ENCODE measurements at regions not wholly inside any gene's neighbourhood (a gene's known extent, or its start where the extent isn't known, plus 50 kb on each side); places are given as distances from the start of the nearest gene placed in this dataset.

DNA sequence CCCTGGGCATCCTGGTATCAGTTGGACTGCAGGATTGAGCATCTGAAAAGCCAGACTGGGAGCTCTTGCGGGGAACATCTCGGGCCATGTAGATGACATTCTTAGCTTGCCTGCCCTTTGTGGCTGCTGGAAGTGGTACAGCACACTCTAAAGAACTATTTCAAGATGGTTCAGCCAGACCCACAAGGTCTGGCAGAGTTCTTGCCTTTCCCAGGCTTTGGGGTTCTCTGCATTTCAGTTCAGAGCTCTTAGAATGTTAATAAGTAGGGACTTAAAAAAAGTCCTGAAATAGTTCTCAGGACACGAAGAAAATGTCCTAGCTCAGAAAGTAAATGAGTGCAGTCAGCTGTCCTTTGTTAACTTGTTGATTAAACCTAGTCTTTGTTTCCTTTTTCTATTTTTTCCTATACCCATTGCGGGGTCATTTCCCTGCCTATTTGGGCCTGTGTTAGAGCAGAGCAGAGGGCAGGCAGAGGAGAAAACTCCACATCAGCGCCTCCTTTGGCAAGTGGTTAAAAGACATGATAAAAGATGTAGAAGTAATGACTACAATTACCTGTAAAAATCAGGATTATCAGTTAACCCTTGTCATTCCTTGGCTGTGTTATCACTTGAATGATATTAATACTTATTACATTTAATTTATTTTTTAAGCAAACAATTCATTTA lies 291.5 kb downstream of the ZSWIM6 start:
- DNase-seq, result no peak

DNA sequence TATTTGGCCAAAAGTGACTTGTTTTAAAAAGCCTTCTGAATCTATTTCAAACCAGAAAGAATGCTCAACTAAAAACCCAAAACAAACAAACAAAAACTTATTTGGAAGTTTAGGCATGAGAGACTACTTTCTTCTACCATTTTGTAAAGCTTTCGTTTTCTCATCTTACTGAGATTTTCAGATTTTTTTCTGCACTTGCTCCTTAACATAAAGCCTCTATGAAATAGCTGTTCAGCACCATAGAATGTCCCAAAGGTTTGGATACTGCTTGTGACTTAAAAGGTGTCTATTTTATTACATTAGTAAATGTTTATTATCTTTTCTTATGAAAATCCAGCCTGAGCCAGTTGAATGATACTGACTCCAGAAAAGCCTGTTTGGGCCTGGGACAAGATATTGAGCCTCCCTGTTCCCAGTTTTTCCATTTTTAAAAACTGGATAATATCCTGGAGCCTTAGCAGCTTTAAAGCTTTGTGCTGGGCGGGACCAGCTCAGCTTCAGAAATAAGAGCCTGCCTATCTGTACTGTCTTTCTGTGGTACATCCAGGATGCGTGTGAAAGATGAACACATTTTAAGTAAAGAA lies 292.6 kb downstream of the ZSWIM6 start:
- DNase-seq, result no peak

DNA sequence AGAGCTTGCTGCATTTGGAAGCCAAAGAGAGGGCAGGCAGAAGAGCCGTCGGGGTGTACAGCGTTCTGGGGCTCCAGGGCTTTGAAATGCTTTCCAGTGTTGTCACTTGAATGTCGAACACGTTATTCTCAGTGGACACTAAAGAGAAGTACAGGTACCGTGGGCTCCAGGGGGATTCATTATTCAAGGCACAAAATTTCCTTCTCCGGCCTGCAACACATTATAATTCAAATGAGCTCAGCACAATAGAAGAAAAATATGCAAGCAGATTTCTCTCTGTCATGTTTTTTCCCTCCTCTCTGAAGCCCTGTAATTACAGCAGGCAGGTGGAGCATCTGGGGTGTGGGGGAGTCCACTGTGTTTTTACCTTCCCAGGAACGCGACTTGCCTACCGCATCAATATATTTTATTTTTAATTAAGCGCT lies 293.1 kb downstream of the ZSWIM6 start:
- DNase-seq, result no peak

DNA sequence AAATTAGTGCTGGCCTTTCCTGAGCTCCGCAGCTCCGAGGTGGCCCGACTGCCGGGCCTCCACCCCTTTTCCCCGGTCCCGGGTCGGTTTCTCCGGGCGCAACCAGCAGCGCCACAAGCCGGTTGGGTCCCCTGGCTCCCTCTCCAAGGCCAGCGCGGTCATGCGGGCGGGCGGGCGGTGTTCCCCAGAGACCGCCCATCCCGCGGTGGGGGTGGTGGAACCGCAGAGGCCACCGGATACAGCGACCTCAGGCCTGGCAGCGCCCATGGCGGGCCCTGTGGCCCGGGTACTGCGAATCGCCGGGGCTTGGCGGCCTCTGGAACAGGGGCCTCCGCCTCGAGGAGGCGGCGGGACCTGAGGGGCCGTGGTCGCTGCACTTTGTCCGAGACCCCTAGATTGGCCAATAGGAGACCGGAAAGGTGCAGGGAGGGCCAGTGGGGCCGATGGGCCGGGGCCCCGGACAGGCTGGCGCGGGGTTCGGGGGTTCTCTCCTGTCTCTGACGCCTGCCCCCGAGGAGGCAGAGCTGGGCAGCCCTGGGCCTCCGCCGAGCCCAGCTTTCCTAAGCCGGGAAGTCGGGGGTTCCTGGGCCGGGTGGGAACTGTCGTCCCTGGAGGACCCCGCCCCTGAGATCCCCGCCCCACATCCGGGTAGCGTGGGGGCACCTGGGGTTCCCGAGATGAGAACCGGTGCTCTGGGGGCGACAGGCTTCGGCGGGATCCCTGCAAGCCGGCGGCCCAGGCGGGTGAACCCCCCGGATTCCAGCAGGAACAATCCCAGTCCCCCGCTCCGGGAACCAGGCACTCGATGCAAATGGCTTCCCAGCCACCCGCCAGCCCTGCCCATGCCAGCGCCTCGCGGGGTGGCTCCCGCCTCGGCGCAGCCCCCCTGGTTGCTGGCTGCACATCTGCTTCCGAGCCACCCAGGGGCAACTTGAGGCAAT lies 293.9 kb downstream of the ZSWIM6 start:
- peak; percentile 65 to 79 for DNase-seq

DNA sequence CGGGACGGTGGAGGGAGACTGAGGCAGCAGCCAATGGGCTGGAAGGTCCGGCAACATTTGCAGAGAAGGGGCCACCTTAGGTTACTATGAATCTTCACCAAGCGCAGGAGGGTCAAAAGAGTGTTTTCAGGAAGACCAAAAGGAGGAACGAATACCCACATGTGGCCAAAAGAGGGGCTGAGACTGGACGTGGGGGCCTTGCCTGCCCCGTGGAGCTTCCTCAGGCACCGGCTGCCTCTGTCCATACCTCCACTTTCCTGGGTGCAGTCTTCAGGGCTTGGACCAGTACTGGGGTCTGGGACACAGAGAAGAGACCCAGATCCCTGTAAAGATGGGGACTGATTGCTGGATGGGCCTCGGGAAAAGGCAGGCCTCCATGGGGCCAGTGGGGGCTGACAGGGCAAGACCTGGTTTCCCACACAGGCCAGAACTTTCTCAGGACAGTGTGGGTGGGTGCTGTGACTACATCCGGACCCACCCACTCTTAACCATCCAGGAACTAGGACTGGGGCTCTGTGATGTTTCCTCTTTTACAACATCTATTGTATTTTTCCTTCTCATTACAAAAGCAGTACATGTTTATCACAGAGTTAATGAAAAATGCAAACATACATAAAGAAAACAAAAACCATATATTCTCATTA lies 294.7 kb downstream of the ZSWIM6 start:
- DNase-seq, result peak; percentile 83 to 92

DNA sequence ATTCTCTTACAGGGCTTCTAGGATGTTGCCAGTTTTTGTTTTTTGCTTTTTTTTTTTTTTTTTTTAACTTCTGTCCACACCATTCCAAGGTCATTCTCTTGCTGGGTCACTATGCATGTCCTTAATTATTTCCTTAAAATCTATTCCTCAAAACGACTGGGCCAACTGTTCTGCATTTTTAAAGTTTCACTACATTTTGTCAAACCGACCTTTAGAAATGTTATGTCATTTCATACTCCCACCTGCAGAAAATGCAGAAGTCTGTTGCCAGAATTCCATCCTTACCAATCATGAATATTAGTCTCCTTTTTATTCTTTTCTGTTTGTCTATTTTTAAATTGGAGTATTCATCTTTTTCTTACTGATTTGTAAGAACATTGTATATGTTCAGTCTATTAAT lies 295.5 kb downstream of the ZSWIM6 start:
- peak; percentile 55 to 58 for DNase-seq

DNA sequence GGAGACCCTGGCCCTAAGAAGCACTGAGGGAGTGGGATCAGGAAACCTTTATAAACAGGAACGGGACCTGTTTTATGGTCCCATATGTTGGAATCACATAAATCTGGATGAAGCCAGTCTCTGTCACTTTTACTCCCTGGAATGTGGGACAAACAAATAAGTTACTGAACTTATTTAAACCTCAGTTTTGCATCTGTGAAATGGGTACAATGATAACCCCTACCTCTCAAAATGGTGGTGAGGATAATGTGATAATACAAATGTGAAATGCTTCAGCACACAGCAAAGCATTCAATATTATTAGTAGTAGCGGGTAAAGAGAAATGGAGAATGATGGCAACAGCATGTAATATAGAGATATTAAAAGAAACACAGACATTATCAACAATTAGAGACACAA lies 298.9 kb downstream of the ZSWIM6 start:
- DNase-seq, result no peak

DNA sequence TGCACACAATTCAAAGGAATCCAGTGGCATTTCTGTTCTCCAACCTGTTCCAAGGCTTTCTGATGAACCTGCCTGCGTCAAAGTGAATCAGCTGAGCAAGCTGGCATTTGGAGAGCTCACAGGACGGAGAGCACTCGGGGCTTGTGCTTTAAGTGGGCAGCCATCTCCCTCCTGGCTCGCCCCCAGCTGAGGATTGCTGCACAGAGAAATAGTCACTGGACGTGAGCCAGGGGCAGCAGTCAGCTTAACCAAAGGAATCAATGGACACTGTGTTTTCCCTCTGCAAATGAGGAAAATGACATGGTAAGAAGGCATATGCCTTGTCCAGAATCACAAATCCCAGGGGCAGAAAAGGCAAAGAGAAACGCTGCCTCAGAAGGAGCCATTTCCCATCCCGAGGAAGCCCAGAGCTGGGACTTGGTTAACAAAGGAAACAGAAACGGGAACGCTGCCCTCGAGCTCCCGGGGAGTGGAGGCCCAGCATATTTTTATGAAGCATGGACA lies 299.4 kb downstream of the ZSWIM6 start:
- DNase-seq, result no peak

DNA sequence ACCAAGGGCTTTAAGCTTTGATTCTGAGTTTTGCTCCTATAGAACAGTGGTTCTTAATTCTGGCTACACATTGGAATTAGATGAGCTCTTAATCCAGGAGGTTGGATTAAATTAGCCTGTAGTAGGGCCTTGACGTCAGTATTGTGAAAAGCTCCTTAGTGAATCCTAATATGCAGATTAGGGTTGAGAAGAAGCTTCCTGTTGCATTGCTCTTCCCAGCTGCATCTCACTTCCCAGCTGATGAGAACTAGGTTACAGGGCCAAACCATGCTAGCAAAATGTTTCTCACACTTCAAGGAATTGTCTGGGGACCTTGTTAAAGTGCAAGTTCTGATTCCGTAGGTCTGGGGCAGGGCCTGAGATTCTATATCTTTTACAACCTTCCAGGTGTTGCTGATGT lies 300.0 kb downstream of the ZSWIM6 start:
- DNase-seq, result no peak

DNA sequence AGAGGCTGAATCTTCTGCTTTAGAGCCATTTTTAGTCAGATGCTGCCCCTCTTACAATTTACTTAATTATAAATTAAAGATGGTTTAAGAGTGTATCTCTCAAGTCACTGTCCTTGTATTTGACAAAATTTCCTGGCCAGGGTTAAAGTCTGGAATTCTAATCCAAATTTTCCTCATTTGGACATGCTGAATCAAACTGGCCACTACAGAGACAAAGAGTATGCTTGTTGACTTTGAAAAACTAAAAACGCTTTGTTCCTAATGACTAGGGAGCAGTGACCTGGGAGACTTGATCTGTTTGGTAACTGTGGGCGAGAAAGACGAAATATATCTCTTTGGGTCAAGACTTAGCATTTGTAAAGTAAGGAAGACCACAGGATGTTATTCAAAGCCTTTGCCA lies 303.2 kb downstream of the ZSWIM6 start:
- DNase-seq, result no peak

DNA sequence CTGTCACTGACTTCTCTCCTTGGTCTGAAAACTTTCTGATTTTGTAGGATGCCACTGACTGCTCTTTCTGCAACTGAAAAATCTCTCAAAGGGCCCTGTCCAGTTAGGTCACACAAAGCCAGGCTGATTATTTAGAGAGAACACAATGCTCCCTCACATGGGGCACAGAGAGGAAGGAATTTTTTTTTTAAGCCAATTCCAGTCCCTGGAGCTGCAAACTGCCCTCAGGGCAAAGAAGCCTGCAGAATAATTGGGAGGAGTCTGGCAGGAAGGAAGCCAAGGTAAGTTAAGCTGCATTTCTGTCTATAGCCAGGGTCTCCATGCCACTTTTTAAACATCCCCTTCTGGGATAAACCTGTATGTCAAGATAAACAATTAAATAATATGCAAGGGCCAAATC lies 305.5 kb downstream of the ZSWIM6 start:
- DNase-seq, result no peak

DNA sequence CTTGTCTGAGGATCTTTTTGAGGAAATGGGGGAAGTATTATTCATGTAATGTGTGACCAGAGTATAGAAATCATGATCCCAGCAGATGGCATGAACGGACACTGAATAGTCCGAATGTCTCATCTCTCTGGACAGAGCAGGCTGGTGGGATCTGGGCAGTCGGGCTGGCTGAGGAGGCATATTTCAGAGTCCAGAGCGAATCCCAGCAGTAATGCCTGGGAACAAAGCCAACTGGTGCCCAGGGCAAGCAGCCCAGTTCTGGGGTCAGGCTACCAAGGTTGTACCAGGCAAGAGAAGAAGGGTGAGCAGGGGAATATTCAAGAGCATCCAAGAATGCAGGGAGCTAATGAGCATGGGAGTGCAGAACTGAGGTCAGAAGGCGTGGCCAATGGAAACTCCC lies 306.4 kb downstream of the ZSWIM6 start:
- no peak for DNase-seq

DNA sequence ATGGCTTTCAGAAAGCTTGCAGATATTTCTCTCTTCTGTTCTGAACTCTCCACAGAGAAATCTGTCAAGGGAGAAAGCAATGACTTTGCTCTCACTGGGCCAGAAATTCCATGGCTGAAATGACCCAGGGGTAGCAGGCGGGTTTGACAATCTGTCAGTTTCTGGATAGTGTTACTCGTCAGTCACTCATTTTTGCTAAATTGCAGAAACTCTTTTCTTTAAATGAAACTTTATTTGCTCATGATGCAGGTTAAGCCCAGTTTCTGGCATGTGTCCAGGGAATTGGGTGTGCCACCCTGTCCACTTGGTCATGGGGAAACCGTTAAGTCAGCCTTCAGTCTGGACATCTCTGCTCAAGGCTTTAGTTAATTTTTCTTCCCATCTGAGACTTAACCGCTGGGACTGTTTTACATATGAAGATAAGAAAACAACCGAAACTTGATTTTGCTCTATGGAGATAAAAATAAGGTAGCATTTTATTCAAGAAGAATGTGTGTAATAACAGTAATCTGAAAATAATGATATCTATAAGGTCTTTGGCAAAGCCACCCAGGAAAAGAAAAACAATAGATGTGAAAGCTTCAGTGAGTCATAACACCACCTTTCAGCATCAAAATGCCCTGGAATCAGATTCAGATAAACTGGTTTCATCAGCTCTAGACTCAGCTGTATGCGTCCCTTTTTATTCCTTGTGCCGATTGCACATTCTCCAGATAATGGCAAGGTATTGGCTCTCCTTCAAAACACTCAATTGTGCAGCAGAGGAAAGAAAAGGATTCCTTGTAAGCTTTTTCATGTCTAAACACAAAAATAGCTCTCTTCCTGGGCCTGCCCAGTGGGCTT lies 308.3 kb downstream of the ZSWIM6 start:
- no peak for DNase-seq

DNA sequence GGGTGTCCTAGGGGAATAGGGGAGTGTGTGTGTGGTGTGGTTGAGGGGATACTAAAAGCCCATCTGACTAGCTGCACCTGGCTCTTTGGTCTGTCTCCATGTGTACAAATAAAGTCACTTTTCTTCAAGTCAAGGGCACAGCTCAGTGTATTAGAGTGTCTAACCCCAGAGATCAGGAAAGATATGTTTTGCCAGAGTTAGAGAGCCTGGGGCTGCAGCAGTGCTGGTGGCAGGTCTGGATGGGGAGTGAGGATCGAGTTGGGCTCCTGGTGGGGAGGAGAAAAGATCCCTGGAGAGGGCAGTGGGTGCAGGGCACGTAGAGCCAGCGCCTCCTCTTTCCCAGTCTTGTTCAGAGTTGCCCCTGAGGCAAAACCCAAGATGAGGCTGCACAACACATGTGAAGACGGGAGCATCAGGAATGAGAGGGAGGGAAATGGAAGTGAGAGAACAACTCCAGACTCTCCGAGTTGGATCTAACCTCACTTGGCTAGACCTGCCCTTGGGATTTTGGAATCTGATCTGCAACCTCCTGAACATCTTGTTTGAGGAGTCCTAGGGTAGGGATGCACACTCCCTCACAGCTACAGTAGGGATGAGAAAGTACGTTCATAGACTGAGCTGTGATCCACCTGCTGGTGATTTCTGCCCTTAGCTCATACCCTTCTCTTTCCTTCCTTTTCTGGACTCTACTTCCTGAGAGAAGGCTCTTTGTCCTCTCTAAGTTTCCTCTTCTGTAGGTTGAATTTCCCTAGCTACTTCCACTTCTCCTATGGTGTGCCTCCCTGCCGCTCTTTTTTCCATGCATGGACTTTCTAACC lies 309.9 kb downstream of the ZSWIM6 start:
- no peak for DNase-seq

DNA sequence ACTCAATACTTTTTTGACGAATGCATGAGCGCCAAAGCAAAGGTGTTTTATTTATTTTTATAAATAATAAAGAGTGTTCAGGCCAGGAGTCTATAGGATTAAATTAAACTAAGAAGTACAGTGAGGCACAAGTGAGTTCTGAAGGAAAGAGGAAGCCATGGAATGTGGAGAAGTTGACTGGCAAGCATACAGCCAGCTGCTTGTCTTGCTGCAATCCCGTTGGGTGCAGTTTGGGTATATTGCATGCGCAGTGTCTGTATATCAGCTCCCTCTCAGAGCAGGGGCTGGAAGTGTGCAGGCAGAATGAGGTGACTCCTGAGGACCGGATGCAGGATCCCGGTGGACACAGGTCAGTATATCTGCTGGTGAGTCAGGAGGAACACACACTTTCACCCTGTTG lies 315.6 kb downstream of the ZSWIM6 start:
- DNase-seq, result peak; percentile 59 to 68

DNA sequence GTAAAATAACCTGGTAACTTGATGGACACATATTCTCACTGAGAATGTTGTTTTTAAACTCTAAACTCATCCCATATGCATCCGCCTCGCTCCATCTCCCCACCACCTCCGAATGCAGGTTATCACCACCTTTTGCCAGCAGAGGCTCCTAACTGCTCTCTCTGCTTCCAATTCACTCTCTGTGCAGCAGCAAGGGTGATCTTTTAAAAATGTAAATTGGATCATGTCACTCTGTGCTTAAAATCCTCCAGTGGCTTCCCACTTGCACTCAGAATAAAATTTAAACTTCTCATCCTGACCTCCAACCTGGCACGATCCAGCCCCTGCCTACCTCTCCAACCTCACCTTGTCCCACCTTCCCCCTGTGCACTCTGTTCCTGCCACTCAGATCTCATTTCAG lies 317.2 kb downstream of the ZSWIM6 start:
- no peak for DNase-seq

DNA sequence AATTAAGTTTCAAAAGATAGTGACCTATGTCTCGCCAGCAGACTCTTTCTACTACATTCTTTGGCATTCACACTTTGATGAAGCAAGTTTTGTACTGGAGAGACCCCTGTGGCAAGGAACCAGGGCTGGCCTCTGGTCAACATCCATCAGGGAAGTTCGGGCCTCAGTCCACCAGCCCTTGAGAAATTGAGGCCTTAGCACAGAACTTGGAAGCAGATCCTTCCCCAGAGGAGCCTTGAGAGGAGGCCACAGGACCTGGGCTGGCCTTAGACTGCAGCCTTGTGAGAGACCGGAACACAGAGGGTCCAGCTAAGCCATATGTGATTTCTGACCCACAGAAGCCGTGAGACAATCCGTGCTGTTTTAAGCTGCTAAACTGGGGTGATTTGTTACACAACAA lies 317.9 kb downstream of the ZSWIM6 start:
- no peak for DNase-seq

DNA sequence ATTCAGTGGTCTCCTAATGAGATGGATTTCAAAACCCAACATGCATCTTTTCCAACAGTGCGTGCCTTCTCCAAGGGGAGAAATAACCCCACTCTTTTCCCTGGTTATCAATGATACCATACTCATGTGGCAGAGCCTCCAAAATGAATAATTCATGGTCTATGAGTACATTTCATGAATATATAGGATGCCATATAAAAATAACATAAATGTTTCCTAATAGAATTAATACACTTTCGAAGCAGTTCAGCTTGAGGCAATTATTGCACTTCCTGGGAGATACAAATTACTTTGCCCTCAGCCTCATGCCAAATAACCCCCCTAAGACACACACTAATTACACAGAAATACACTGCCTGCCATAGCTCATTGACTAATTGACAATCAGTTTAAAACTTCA lies 318.6 kb downstream of the ZSWIM6 start:
- DNase-seq, result no peak

DNA sequence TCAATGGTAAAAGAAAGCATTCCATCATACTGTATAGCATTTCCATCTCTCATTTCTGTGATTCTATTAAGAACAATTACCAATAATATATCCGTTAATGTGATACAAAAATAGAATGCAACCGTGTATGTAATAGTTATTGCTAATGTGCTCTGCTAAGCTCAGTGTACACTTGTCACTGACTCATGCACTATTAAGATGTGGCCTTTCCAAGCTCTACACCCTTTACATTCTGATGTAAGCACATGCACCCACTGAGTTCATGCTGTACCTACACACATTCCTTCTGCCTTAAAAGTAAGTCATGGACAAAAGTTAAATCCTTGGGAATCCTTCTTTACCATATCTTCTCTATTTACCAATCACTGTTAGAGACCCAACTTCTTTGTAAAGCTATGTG lies 319.1 kb downstream of the ZSWIM6 start:
- DNase-seq, result no peak

DNA sequence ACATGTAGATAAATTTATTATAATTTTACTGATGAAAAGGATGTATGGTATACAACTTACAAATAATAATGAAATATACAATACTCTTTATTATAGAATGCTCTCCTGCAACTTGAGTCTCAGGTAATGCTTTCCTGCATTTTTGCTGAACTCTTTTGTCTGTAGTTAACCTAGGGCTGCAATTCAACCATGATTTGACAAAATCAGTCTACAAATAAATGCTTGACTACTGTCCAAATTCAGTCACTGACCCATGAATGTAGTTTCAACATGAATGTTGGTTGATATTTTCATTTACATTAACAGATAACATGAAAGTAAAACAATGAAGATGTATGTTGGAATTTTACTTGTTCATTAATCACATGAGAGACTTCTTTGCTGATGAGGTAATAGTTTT lies 320.9 kb downstream of the ZSWIM6 start:
- no peak for DNase-seq
